ES-I3 (cell line): ENCODE measurements at regions not wholly inside any gene's neighbourhood (a gene's known extent, or its start where the extent isn't known, plus 50 kb on each side); places are given as distances from the start of the nearest gene placed in this dataset.
"Not testable (repeated sequence)": the region's sequence is repeated elsewhere in the genome, so short reads cannot be mapped to it uniquely, and the experiment has no call there.

Source experiments
- H3K36me3 ChIP-seq: 2 replicates; pipeline ENCODE4 v1.6.1; 2013; ENCODE audit warnings: mild to moderate bottlenecking, low read length, control low read depth, moderate library complexity; ENCODE audit not compliant: insufficient read depth
- H3K4me1 ChIP-seq: 2 replicates; pipeline ENCODE4 v1.6.1; 2013; ENCODE audit warnings: mild to moderate bottlenecking, control low read depth, low read length; ENCODE audit not compliant: insufficient read depth
- H3K9ac ChIP-seq: 2 replicates; pipeline ENCODE4 v1.6.1; 2013; ENCODE audit warnings: low read depth, mild to moderate bottlenecking, low read length, moderate library complexity
- H3K9me3 ChIP-seq: 2 replicates; pipeline ENCODE4 v1.6.1; 2013; ENCODE audit warnings: mild to moderate bottlenecking, low read length, moderate library complexity; ENCODE audit not compliant: control insufficient read depth, insufficient read depth

DNA sequence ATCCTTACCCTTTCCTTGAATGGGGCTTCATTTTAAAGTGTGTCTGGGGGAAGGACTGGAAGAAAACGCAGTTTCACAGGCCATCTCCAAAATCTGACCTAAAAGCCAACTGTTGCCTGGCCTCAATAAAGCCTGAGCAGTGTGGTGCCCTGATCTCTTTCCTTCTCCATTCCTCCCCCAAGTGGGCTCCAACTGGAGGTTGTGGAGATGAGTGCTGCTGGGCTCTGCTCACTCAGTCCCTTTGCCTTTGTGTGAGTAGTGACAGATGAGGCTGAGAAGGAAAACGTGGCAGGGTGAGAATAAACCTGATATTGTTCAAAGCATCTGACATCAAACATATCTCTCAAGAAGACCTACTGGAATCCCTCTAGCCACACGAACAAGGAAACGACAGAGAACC, 181.4 kb upstream of the NBPF9 start:
- not testable (repeated sequence) for H3K9me3 ChIP-seq, H3K9ac ChIP-seq, H3K4me1 ChIP-seq, H3K36me3 ChIP-seq

GRCh38 chr1:149285205-149285604, 181.9 kb upstream of the NBPF9 start:
- not testable (repeated sequence) for H3K36me3 ChIP-seq, H3K9me3 ChIP-seq, H3K9ac ChIP-seq, H3K4me1 ChIP-seq

DNA sequence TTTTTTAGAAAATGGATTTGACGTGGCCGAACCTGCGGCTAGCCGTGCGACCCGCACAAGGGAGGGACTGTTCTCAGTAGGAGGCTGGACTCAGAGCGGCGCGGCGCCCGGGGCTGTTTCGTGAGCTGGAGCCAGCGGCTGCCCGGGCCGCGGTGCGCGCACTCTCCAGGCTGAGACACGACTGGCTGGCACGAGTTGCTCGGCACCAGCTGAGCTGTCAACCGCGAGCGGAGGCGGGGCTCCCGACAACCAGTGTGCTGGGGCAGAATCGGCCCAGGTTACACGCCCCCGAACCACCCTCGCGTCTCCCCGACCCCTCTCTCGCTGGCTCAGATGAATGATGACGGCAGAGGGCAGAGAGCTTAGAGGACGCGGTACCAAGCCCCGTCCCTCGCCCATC, 182.3 kb upstream of the NBPF9 start:
- not testable (repeated sequence) for H3K9me3 ChIP-seq, H3K9ac ChIP-seq

DNA sequence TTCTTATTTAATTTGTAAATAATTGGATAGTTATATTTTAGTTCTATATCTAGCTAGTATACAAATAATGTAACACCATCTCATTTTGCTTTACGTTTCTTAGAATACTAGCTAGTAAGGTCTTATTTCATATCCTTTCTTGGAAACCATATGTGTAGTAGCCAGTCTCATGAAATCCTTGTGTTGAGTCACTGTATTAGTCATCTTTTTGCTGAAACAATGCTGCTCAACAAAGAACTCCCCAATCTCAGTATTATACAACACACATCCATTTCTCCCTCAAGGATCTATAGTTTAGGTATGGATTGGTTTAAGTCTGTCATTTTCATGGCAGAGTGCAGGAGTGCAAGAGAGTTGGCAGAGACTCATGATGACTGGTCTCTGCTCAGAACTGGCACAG, 185.2 kb upstream of the NBPF9 start:
- not testable (repeated sequence) for H3K9ac ChIP-seq, H3K4me1 ChIP-seq, H3K36me3 ChIP-seq, H3K9me3 ChIP-seq

More for the DNA sequence above, 182.3 kb upstream of the NBPF9 start:
- not testable (repeated sequence) for H3K36me3 ChIP-seq, H3K4me1 ChIP-seq

- H3K36me3 ChIP-seq, H3K9me3 ChIP-seq, H3K4me1 ChIP-seq, H3K9ac ChIP-seq: not testable (repeated sequence)
Observed at GRCh38 chr1:149300478-149301218, 174.2 kb upstream of the NBPF19 start.

DNA sequence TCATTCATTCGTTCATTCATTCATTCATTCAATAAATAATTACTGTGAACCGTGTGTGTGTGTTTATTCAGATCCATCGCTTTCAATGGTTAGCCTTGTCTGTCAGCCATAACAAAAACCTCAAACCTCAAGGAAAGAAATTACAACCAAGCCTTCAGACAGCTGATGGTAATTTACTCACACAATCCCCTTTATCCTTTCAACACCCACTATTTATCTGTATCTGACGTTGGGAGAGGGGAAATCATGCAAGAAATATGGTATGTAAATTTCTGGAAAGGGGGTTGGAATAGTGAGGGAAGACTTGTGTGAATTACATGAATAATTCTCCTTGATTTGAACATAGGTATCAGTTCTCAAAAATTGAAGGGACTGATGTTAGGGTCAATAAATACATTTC, 173.6 kb upstream of the NBPF19 start:
- H3K9ac ChIP-seq, H3K4me1 ChIP-seq, H3K36me3 ChIP-seq, H3K9me3 ChIP-seq: not testable (repeated sequence)

DNA sequence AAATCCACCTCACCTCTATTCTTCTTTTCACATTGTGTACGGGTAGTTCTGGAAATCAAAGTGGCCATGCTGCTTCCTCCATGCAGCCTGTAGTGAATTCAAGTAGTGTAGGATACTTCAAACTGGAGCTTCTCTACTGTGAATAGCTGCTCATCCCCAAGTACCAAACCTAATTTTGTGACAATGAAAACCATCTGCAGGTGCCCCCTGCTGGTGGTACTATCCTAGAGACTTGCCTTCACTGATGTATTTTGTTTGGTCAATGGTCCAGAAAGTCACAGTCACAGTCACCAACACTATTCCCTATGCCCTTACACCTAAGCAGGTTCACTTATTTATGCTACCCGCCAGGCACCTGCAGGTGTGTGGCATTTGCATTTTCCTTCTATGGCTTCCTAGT, 170.0 kb upstream of the NBPF19 start:
- not testable (repeated sequence) for H3K36me3 ChIP-seq, H3K9me3 ChIP-seq, H3K9ac ChIP-seq, H3K4me1 ChIP-seq

- H3K9me3 ChIP-seq, H3K36me3 ChIP-seq, H3K4me1 ChIP-seq, H3K9ac ChIP-seq: not testable (repeated sequence)
Observed at GRCh38 chr1:149307640-149308039, 167.2 kb upstream of the NBPF19 start.

- H3K36me3 ChIP-seq, H3K4me1 ChIP-seq, H3K9ac ChIP-seq, H3K9me3 ChIP-seq: not testable (repeated sequence)
Observed at GRCh38 chr1:149314921-149315320, 159.9 kb upstream of the NBPF19 start.

DNA sequence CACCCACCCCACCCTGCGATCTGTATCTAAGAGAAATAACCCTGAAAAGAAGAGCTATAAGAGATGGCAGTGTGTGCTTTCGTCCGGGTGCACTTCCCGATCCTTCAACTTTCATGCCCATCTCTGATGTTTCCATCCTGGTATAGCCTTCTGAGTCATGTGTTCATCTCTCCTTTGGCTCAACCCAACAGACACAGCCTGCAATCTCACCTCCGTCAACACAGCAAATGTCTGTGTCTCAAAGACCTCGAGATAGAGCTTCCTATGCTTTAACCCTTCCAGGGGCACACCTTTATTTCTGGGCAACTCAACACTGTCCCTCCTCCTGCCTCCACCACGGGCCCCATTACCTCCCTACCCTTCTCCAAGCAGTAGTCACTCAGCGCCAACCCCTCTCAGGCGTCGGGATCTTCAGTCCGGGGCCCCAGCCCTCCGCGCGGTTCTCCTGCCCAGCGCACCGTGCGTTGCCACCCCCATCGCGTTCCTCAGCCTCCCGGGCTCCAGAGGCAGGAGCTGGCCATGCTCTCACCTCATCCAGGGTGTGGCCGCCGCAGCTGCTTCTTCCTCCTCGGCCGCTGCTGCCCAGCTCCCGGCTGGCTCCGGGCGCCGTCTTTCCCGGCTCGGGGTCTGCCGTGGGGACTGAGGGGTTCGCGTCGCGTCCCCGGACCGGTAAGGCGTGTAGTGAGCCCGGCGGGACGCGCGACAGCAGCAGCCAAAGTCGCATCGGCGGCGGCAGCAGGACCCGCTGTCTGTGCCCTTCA, 153.7 kb upstream of the NBPF19 start:
- H3K9me3 ChIP-seq, H3K4me1 ChIP-seq, H3K36me3 ChIP-seq, H3K9ac ChIP-seq: not testable (repeated sequence)

DNA sequence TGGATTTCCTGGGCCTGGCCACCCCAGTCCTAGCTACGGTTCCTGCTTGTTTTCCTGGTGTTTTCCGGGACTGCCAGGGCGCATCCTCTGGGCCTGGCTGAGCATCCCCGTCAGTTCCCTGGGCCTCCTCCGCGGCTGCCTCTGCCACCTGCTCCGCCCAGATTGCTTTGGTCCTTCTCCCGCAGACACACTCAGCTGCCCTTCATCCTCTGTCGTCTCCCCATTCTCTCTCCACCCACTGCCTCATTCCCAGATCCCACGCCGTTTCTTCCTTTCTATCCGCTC, 153.2 kb upstream of the NBPF19 start:
- H3K9ac ChIP-seq, H3K9me3 ChIP-seq, H3K4me1 ChIP-seq, H3K36me3 ChIP-seq: not testable (repeated sequence)

- not testable (repeated sequence) for H3K9me3 ChIP-seq, H3K36me3 ChIP-seq, H3K4me1 ChIP-seq, H3K9ac ChIP-seq
Observed at GRCh38 chr1:149330081-149330335, 144.8 kb upstream of the NBPF19 start.

- not testable (repeated sequence) for H3K4me1 ChIP-seq, H3K9ac ChIP-seq, H3K9me3 ChIP-seq, H3K36me3 ChIP-seq
Observed at GRCh38 chr1:149336082-149336481, 138.8 kb upstream of the NBPF19 start.

GRCh38 chr1:149338221-149338691, 136.6 kb upstream of the NBPF19 start:
- not testable (repeated sequence) for H3K9ac ChIP-seq, H3K9me3 ChIP-seq, H3K36me3 ChIP-seq, H3K4me1 ChIP-seq

DNA sequence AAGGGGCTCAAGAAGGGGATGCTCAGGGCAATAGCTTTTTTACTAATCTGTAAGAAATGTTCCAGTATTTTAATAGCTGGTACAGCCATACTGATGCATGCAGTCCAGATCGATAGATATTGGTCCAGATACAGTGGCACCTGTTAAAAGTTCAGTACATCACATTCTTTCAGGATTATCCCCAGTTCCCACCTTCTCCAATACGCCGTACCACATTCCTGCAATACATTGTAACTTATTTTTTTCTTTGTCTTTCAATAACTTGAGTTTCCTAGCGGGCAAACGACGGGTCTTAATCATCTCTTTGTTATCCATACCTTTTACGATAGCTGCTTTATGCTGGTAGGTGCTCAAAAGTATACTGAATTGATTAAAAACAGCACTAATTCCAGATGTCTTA, 136.1 kb upstream of the NBPF19 start:
- not testable (repeated sequence) for H3K4me1 ChIP-seq, H3K36me3 ChIP-seq, H3K9ac ChIP-seq, H3K9me3 ChIP-seq

DNA sequence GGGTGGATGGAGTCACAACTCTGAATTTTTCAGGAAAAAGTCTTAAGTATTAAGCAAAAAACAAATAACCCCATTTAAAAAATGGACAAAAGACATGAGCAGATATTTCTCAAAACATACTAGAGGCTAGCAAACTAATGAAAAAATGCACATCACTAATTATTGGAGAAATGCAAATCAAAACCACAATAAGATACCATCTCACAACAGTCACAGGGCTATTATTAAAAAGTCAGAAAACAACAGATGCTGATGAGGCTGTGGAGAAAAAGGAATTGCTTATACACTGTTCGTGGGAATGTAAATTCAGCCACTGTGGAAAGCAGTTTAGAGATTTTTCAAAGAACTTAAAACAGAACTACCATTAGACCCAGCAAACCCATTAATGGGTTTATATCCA, 125.4 kb upstream of the NBPF19 start:
- not testable (repeated sequence) for H3K36me3 ChIP-seq, H3K4me1 ChIP-seq, H3K9me3 ChIP-seq, H3K9ac ChIP-seq
